GM19463 (cell line): ENCODE measurements at regions not wholly inside any gene's neighbourhood (a gene's known extent, or its start where the extent isn't known, plus 50 kb on each side); places are given as distances from the start of the nearest gene placed in this dataset.

Experiments used
- ATAC-seq: cut with Tn5 transposase; IDR thresholded peaks from one replicate; pipeline ENCODE4 v1.9.1; 2021; ENCODE audit warnings: mild to moderate bottlenecking, moderate library complexity; ENCODE audit not compliant: unreplicated experiment

- ATAC-seq, result no peak
Measured at GRCh38 chr9:18333157-18333556, 140.8 kb upstream of the ADAMTSL1 start.

DNA sequence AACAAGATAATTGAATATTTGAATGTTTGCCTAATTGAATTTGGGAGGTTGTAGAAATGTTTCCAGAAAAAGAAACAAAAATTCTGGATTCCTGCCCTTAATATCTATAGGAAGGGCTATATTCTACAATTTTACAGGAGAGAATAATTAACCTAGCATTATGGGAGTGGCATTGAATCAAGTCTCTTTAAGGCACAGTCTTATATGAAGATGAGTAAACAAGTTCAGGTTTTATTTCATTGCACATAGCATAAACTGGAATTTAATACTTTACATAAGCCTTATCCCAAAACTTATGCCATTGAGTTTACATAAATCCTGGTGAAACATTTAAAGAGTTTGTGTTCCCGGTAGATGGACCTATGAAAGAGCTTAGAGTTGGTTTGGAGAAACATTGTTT is 138.1 kb upstream of the ADAMTSL1 start:
- ATAC-seq, result no peak

DNA sequence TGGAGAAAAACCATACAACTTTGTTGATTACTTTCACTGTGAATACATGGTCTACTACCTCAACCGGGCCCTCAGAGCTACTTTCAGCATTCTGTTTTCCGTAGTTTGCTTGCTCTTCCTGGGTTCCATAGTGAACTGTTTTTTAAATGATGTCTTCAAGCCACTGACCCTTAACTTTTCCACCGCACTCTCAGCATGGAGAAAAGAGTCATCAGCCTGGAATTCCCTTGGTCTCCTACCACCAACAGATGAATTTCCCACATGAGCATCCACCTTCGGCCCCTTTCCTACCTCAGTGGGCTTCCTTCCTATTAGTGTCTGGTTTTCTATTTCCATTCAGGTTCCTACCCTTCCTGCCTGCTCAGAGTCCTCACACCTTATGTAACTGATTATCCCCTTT is 135.9 kb upstream of the ADAMTSL1 start:
- ATAC-seq, result no peak

DNA sequence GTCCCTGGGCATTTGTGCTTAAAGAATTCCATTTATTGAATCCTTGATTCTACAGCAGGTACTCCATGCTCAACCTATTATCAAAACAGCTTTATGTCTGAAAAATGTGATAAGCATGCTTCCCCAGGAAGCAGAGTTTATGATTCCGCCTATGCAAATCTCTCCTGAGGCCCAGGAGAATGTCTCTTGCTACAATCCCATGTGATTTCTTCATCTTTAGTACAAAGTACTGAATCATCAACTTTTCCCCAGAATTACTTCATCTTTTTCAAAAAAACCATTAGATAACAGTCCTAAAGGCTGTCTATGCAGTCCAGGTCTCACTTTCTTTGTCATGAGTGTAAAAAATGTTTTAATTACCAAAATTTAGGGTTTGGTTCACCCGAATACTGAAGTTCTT is 130.2 kb upstream of the ADAMTSL1 start:
- no peak for ATAC-seq

DNA sequence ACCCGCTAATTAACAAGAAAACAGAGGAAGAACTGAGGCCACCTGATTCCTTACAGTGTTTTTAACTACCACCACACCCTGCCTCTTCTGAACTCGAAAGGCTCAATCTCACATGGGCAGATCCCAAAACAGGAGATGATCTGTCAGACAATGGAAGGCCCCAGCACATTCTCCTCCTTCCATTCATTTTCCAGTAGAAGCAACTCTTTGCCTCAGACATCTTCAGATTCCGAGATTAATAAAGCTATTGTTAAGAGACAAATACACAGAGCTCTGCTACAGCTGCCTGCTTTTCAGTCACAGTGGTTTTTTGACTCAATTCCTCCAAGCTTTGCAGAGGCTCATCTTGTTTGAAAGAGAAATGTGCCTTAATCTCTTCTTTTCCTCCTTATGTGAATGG is 127.2 kb upstream of the ADAMTSL1 start:
- ATAC-seq, result no peak

GRCh38 chr9:18347386-18348082 is 126.4 kb upstream of the ADAMTSL1 start:
- ATAC-seq, result no peak

- ATAC-seq, result no peak
Measured at GRCh38 chr9:18348083-18348475, 125.9 kb upstream of the ADAMTSL1 start.

DNA sequence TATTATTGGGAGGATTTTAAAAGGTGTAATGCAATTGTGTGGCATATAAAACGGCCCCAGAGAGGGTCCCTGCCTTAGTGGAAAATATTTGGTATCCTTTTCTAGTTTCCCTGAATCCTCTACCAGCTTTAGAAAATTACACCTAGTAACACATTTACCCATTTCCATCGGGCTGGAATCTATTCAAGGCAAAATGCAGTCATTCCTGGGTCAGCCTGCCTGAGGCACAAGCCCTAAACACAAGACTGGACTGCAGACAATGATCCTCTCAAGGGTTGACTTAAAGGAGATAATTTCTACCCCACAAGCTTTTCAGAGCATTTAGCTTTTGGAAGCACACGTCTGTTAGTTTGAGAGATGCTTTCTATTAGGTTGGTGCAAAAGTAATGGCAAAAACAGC is 124.4 kb upstream of the ADAMTSL1 start:
- ATAC-seq, result no peak

- no peak for ATAC-seq
Measured at GRCh38 chr9:18350036-18350435, 123.9 kb upstream of the ADAMTSL1 start.

DNA sequence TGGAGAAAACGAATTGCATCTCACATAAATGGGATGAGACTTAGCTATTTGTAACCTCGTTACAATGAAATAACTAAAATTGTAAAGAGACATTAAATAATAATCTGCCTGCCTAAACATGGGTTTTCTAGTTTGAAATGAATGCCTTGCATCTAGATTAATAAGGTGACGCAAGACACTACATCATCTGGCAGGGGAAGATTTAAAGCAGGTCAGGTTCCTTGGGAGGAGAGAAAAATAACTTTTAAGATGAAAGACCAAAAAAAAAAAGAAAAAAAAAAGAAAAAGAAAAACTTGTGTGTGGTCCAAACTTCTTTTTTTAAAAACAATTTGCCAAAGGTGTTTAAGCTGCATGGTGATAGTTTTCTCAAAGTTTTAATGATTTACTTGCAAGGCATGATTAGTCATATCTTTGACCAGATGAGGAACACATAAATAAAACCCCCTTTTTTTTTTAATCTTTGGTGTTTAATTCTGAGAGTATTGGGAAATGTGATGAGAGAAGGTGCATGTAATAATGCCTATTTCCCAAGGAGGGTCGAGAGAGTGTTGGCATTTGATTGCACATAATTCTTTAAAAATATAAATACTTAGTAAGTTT is 122.9 kb upstream of the ADAMTSL1 start:
- ATAC-seq, result no peak

DNA sequence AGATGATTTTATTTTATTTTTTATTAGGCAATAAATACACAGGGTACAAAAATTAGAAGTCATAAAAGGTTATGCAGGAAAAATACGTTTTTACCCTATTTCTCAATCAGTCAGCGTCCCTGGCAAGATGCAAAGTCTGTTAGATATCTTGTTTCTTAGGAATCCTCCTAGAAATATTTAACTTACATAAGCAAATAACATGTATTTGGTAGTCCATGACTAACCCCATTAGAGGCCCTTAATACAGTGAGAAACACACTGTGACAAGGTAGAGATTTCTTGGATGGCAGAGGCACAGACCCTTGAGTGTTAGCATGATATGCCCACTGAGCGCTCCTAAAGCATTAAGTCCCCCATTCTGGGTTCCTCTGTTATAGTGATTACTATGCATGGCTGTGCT is 121.2 kb upstream of the ADAMTSL1 start:
- ATAC-seq, result no peak

- ATAC-seq, result no peak
Measured at GRCh38 chr9:18353473-18353872, 120.5 kb upstream of the ADAMTSL1 start.

GRCh38 chr9:18357321-18357720 is 116.6 kb upstream of the ADAMTSL1 start:
- ATAC-seq, result no peak

- ATAC-seq, result no peak
Measured at GRCh38 chr9:18358325-18358724, 115.6 kb upstream of the ADAMTSL1 start.

DNA sequence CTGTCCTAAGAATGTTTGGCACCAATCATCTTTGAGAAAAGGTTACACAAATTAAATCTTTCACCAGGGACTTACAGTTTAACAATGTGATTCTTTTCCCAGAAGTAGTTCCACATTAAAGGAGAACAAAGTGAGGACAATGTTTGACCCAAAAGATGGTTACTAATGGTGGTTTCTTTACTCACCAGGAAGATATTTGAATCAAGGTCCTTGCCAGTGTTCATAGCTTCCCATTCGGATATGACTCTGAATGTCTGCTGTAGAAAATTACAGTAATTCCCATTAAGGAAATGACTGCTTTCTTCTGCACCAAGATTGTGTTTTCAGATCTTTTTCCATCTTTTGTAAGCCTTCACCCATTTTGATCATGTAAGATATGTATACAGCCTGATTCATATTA is 114.6 kb upstream of the ADAMTSL1 start:
- no peak for ATAC-seq

GRCh38 chr9:18360005-18360404 is 113.9 kb upstream of the ADAMTSL1 start:
- ATAC-seq, result no peak

- no peak for ATAC-seq
Measured at GRCh38 chr9:18361646-18362045, 112.3 kb upstream of the ADAMTSL1 start.

- ATAC-seq, result no peak
Measured at GRCh38 chr9:18362166-18362565, 111.8 kb upstream of the ADAMTSL1 start.

GRCh38 chr9:18362901-18363685 is 110.9 kb upstream of the ADAMTSL1 start:
- no peak for ATAC-seq

DNA sequence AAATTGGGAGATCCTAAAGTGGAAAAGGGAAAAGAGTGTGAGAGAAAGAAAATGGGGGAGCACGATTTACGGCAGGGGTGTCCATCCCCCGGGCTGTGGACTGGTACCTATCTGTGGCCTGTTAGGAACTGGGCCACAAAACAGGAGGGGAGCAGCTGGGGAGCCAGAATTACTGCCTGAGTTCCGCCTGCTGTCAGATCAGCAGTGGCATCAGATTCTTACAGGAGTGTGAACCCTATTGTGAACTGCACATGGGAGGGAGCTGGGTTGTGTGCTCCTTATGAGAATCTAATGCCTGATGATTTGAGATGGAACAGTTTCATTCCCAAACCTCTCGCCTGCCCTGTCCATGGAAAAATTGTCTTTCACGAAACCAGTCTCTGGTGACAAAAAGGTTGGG is 108.3 kb upstream of the ADAMTSL1 start:
- no peak for ATAC-seq

- no peak for ATAC-seq
Measured at GRCh38 chr9:18366184-18366583, 107.8 kb upstream of the ADAMTSL1 start.

GRCh38 chr9:18368206-18368605 is 105.7 kb upstream of the ADAMTSL1 start:
- no peak for ATAC-seq
